Muscle layer of duodenum (tissue), 2 donors: ENCODE measurements at regions not wholly inside any gene's neighbourhood (a gene's known extent, or its start where the extent isn't known, plus 50 kb on each side); places are given as distances from the start of the nearest gene placed in this dataset.
A peak's percentile ranks its signal among the peaks of the same experiment; 100 is the strongest.
"Not testable (repeated sequence)": the region's sequence is repeated elsewhere in the genome, so short reads cannot be mapped to it uniquely, and the experiment has no call there.

Experiments used
- H3K27ac ChIP-seq: one replicate; pipeline ENCODE4 v1.7.0; 2013; ENCODE audit warnings: mild to moderate bottlenecking, low read length
- H3K27me3 ChIP-seq: one replicate; pipeline ENCODE4 v1.7.0; 2013; ENCODE audit warnings: low read depth, mild to moderate bottlenecking, control low read depth, low read length
- H3K36me3 ChIP-seq, 2 donors: one replicate each; pipeline ENCODE4 v1.7.0; 2013; ENCODE audit warnings: low read length in 2 of 2, control low read depth in 1 of 2, mild to moderate bottlenecking in 1 of 2; ENCODE audit not compliant: insufficient read depth in 2 of 2, control insufficient read depth in 1 of 2
- H3K4me1 ChIP-seq, 2 donors: one replicate each; pipeline ENCODE4 v1.7.0; 2013; ENCODE audit warnings: low read length in 2 of 2, mild to moderate bottlenecking in 2 of 2, control low read depth in 1 of 2, moderate library complexity in 1 of 2; ENCODE audit not compliant: insufficient read depth in 2 of 2, control insufficient read depth in 1 of 2
- H3K4me3 ChIP-seq, 2 donors: one replicate each; pipeline ENCODE4 v1.7.0; 2013; ENCODE audit warnings: low read length in 2 of 2, low read depth in 1 of 2, mild to moderate bottlenecking in 1 of 2
- H3K9me3 ChIP-seq, 2 donors: one replicate each; pipeline ENCODE4 v1.7.0; 2013; ENCODE audit warnings: low read length in 2 of 2, control low read depth in 1 of 2, mild to moderate bottlenecking in 1 of 2; ENCODE audit not compliant: control insufficient read depth in 1 of 2
- donor health status: healthy.

DNA sequence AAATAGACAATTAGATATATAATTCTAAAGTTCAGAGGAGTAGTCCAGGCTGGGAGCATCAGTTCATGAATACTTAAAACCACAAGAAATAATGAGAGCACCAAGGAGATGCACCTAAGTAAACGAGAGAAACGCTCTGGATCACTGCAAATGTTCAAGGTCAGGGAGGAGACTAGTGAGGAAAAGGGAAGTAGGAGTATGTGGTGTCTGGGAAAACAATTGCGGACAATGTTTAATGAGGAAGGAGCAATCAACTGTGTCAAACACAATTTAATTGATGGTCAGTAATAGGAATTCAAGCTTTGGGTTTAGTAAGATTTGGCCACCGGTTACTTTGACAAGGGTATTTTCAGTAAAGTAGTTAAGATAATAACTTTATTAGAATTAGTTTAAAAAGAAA, 652.2 kb downstream of the DACH1 start:
- Histone ChIP-seq H3K4me3 (no peak overlapping the region), H3K4me1 (no peaks in the 10 kb centered on the region), H3K27me3 (no peaks in the 10 kb centered on the region), H3K27ac (no peak overlapping the region), H3K9me3 (no peaks in the 10 kb centered on the region), H3K36me3 (no peaks in the 10 kb centered on the region)

DNA sequence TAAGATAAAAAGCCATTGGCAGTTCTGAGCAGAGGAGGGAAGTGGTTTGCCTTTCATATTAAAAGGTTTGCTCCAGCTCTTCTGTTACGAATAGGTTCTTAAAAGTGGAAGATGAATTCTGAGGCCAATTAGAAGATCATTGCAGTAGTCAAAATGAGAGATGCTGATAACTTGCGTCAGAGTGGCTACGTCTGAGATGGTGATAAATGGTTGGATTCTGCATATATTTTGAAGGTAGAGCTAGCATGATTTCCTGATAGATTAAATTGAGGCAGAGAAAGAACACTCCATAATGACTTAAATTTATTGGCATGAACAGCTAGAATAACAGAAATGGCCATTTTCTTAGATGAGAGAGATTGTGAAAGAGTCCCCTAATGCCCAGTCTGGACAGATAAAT, 652.6 kb downstream of the DACH1 start:
- Histone ChIP-seq H3K27ac (no peak overlapping the region), H3K4me1 (no peaks in the 10 kb centered on the region), H3K4me3 (no peak overlapping the region), H3K36me3 (no peaks in the 10 kb centered on the region), H3K27me3 (no peaks in the 10 kb centered on the region), H3K9me3 (no peaks in the 10 kb centered on the region)

DNA sequence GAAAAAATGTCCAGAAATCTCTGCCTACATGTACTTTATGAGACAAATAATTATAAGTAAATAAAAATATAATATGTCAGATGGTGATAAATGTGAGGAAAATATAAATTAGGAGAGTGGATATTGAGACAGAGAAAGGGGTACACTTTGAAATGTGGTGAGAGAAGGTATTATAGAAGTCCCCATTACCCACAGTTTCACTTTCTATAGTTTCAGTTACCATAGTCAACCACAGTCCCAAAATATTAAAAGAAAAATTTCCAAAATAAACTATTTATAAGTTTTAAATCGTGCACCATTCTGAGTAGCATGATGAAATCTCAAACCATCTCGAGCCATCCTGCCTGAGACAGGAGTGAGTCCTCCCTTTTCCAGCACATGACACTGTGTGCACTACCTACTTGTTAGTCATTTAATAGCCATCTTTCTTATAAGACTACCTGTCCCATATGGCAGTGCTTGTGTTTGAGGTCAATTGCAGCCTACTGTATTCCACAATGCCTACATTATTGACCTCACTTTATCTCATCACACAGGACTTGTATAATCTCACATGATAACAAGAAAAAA, 653.7 kb downstream of the DACH1 start:
- Histone ChIP-seq H3K4me3 (no peak overlapping the region), H3K4me1 (no peaks in the 10 kb centered on the region), H3K36me3 (no peaks in the 10 kb centered on the region), H3K27ac (no peak overlapping the region), H3K9me3 (no peaks in the 10 kb centered on the region), H3K27me3 (no peaks in the 10 kb centered on the region)

DNA sequence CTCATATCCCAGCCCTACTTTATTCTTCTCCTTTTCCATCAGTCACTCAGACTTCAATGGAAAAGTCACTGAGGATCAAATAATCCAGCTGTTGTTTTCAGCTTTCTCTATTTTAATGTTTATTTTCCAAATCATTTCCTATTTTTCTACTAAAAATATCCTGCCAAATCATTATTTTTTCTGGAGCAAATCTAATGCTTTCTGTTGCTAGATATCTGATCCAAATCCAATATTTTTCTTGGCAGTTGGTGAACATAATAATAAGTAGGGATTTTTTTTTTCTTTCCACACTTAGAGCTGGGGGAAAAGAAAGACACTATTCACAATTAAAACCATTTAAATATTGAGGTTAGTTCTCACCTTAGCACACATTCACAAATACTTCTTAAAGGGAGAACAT, 656.1 kb downstream of the DACH1 start:
- no peaks in the 10 kb centered on the region for H3K4me1 ChIP-seq
- no peak overlapping the region for H3K27ac ChIP-seq
- no peaks in the 10 kb centered on the region for H3K9me3 ChIP-seq
- H3K4me3 ChIP-seq: no peak overlapping the region
- H3K36me3 ChIP-seq: no peaks in the 10 kb centered on the region
- H3K27me3 ChIP-seq: no peaks in the 10 kb centered on the region

DNA sequence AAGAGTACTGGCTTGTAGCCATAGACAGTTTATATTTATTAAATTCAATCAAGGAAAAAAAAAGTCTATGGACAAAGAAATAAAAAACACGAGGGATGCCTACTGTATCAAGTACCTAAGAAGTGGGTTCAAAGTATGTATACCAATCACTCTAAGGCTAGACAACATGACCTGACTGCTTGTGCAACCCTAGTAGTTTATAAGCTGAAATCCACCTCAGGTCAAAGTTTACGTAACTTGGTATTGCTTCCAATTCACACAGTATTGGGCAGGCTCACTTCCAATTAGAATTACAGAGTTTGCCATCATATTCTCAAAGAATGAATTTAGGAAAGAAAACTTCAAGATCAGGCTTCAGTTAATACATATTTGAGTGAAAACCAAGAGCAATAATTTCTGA, 657.8 kb downstream of the DACH1 start:
- no peaks in the 10 kb centered on the region for H3K4me1 ChIP-seq
- H3K27ac ChIP-seq: no peak overlapping the region
- no peaks in the 10 kb centered on the region for H3K27me3 ChIP-seq
- no peaks in the 10 kb centered on the region for H3K9me3 ChIP-seq
- H3K36me3 ChIP-seq: no peaks in the 10 kb centered on the region
- no peak overlapping the region for H3K4me3 ChIP-seq

DNA sequence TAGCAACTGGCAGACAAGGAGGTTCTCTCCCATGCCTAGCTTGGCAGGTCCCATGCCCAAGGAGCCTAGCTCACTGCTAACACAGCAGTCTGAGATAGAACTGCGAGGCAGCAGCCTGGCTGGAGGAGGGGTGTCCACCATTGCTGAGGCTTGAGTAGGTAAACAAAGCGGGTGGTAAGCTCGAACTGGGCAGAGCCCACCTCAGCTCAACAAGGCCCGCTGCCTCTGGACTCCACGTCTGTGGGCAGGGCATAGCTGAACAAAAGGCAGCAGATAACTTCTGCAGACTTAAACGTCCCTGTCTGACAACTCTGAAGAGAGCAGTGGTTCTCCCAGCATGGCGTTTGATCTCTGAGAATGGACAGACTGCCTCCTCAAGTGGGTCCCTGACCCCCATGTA, 682.4 kb downstream of the DACH1 start:
- H3K4me1 ChIP-seq, H3K4me3 ChIP-seq, H3K27ac ChIP-seq, H3K36me3 ChIP-seq, H3K27me3 ChIP-seq, H3K9me3 ChIP-seq: not testable (repeated sequence)

DNA sequence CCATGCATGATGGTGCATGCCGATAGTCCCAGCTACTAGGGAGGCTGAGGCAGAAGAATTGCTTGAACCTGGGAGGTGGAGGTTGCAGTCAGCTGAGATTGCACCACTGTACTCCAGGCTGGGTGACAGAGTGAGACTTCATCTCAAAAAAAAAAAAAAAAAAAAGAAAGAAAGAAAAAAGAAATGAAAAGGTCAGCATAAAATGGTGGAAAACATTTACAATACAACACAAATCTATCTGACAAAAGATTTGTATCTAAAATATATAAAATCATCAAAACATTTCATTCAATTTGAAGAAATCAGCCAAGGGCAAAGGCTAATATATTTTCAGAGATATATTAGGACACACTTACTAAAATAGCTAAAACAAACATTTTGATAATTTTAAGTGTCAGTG, 683.7 kb downstream of the DACH1 start:
- not testable (repeated sequence) for H3K4me1 ChIP-seq, H3K27ac ChIP-seq, H3K9me3 ChIP-seq, H3K27me3 ChIP-seq, H3K36me3 ChIP-seq, H3K4me3 ChIP-seq

DNA sequence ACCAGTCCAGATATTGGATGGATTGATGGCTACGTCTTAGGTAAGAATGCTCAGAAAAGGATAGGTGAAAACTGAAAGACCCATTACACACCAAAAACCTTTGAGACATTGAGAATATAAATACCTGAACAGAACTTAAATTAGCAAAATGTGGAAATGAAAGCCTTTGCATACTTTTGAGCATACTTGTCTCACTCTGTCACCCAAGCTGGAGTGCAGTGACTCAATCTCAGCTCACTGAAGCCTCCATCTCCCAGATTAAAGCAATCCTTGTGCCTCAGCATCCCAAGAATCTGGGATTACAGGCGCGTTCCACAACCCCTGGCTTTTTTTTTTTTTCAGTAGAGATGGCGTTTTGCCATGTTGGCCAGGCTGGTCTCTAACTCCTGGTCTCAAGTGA, 695.3 kb downstream of the DACH1 start:
- Histone ChIP-seq H3K9me3 (no peaks in the 10 kb centered on the region), H3K4me1 (no peaks in the 10 kb centered on the region), H3K27me3 (no peaks in the 10 kb centered on the region), H3K27ac (no peak overlapping the region), H3K36me3 (no peaks in the 10 kb centered on the region), H3K4me3 (no peak overlapping the region)

DNA sequence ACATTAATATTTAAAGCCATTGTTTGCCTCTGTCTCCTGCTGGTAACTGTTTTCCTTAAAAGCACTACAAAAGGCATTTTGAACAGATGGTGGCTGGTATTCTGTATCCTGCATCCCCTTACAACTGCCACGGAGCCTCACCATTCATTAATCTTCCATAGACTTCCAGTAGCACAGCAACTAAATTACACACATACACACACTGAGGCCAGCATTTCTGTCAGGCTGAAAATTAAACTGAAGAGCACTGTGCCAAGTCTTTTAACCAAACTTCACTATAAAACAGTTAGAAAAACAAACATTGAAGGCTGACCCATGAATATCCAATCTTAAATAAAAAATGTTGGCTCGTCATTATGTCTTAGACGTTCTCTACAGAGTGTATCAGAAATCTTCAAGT, 697.8 kb downstream of the DACH1 start:
- no peaks in the 10 kb centered on the region for H3K4me1 ChIP-seq
- H3K27me3 ChIP-seq: no peaks in the 10 kb centered on the region
- no peaks in the 10 kb centered on the region for H3K9me3 ChIP-seq
- H3K4me3 ChIP-seq: no peak overlapping the region
- no peaks in the 10 kb centered on the region for H3K36me3 ChIP-seq
- H3K27ac ChIP-seq: no peak overlapping the region

DNA sequence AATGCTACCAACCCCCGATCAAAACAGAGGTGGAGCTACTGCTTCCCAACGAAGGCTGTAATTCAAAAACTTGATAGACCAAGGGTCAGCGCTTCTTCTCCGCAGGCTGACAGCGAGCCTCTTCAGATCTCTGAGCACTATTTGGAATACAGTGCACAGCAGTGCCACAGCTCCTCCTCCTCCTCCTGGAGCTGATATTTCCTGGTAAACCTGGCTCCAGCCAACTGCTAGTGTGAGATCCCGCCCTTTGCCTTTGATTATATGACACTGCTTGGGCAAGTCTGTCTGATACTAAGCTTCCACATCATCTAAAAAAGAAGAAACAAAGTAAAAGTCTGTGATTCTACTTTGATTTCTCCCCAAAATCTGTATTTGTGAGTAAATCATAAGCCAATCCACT, 710.5 kb downstream of the DACH1 start:
- no peak overlapping the region for H3K4me3 ChIP-seq
- H3K27ac ChIP-seq: no peak overlapping the region
- H3K9me3 ChIP-seq: peaks cover 0 to 3% of the 10 kb centered on the region in 2 donors
- no peaks in the 10 kb centered on the region for H3K27me3 ChIP-seq
- H3K36me3 ChIP-seq: no peaks in the 10 kb centered on the region
- no peaks in the 10 kb centered on the region for H3K4me1 ChIP-seq

DNA sequence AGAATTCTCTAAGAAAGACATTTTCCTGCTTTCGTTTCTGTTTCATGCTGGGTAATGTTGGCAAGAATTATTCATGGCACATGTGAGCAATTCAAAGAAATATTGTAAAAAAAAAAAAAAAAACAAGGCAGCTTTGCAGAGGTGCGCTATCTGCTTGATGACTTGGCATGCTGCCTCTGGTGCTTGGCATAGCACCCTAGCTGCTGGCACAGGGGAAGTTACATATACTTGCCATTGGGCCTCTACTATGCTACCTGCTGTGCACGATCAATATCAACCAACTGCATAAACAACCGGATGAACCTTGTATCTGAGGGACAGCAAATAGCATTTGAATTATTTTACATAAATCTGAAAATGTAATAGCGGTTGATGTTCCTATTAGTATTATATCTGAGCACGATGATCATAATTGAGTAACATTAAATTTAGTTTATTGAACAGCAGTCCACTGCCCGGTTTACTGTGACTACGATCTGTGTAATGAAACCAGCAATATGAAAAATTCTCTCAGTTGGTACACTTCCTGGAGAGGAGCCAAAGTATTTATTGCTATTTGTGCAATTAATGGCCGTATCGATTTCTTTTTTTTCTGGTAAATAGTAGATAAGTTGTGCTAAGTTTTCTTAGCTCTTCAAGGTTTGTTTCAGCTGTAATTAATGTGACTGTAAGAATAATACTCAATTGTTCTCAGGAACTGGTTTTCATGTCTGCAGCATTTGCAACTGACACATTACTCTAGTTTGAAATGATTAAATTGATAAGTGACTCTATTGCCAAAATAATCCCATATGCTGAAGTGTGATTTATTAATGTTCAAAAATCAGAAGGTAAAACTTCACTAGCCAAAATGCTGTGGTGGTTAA, 717.3 kb downstream of the DACH1 start:
- H3K4me1 ChIP-seq: no peaks in the 10 kb centered on the region
- H3K36me3 ChIP-seq: no peaks in the 10 kb centered on the region
- H3K4me3 ChIP-seq: peak overlapping the region in 1 of 2 donors; percentile 26
- H3K9me3 ChIP-seq: peaks cover 0 to 3% of the 10 kb centered on the region in 2 donors
- no peak overlapping the region for H3K27ac ChIP-seq
- H3K27me3 ChIP-seq: no peaks in the 10 kb centered on the region

DNA sequence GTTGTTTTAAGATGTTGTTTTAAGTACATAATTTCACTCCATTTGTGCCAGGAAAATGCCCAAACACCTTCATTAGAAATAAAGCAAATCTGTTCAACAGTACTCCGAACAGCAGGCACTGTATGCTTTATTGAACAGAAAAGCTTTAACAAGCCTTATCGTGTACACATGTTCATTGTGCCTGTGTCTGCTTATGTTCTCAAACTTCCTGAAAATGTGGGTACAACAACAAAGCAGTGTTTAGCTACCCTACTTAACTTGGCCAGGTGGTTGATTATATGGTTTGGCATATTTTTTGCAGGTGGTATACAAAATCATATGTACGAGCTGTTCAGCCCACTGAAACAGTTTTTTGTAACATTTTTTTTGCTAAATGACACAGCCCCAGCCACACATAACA, 718.0 kb downstream of the DACH1 start:
- no peaks in the 10 kb centered on the region for H3K27me3 ChIP-seq
- no peak overlapping the region for H3K27ac ChIP-seq
- H3K9me3 ChIP-seq: no peaks in the 10 kb centered on the region
- no peaks in the 10 kb centered on the region for H3K4me1 ChIP-seq
- peak overlapping the region in 1 of 2 donors; percentile 26 for H3K4me3 ChIP-seq
- H3K36me3 ChIP-seq: no peaks in the 10 kb centered on the region
